GM06990 (cell line): ENCODE measurements at regions not wholly inside any gene's neighbourhood (a gene's known extent, or its start where the extent isn't known, plus 50 kb on each side); places are given as distances from the start of the nearest gene placed in this dataset.

Source experiments
- DNase-seq: peaks from one replicate; pipeline ENCODE4 v3.0.0-alpha.2; 2011; ENCODE audit not compliant: insufficient read length; ENCODE audit errors: extremely low read depth
- H3K27me3 ChIP-seq: replicated peaks from 2 replicates; pipeline ENCODE4 v1.6.0; 2011; ENCODE audit warnings: low read length; ENCODE audit not compliant: control insufficient read depth, insufficient read depth
- H3K36me3 ChIP-seq: 2 replicates; pipeline ENCODE4 v1.5.1; 2011; ENCODE audit warnings: low read length; ENCODE audit not compliant: control insufficient read depth, insufficient read depth
- H3K4me3 ChIP-seq: replicated peaks from 2 replicates; pipeline ENCODE4 v1.5.1; 2011; ENCODE audit warnings: low read depth, mild to moderate bottlenecking, control low read depth, low read length
- CTCF ChIP-seq: IDR thresholded peaks from 2 replicates; pipeline ENCODE4 v1.5.1; 2011; ENCODE audit warnings: low read length, control low read depth, mild to moderate bottlenecking, inconsistent platforms; ENCODE audit not compliant: insufficient read depth, poor library complexity, severe bottlenecking

GRCh38 chr6:168888102-168888501 lies 365.5 kb downstream of the THBS2 start:
- Histone ChIP-seq H3K36me3 (no peaks in the 10 kb centered on the region), H3K27me3 (no peaks in the 10 kb centered on the region), H3K4me3 (no peak overlapping the region)
- TF ChIP-seq CTCF, result no peak
- DNase-seq, result no peak

DNA sequence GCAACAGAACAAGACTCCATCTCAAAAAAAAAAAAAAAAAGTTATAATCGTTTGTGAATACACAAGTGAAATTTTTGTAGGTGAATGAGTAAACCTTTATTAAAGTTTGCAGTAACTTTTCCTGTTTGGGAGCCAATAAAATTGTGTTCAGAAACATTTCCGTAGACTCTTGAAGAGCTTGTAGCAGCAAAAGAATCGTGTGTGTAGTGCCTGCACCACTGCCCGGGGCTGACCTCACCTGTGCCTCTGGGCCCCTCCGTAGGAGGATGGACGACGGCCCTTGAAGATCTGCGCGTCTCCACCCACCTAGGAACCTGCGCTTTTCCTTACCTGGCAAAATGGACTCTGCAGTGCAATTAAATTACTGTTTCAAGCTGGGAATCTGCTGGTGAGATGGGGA lies 366.0 kb downstream of the THBS2 start:
- H3K36me3 ChIP-seq, result no peaks in the 10 kb centered on the region
- no peaks in the 10 kb centered on the region for H3K27me3 ChIP-seq
- H3K4me3 ChIP-seq, result no peak overlapping the region
- TF ChIP-seq CTCF, result no peak
- DNase-seq, result no peak

DNA sequence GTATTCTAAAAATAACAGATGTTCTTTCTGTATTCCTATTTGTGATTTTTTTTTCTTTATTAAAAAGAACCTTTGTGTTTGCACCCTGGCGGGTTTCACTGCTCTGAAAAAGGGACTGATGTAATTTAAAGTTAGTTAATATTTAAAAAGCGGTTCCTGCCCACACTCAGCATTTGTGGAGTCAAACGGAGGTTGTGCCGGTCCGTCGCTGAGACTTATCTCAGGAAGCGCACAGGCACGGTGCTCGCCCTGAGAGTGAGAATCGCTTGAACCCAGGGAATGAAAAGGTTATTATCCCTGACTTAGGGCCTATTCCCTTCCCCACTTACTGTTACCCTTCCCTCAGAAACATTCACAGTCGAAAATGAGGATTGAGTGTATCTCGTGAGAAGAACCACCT lies 366.7 kb downstream of the THBS2 start:
- Histone ChIP-seq H3K4me3 (no peak overlapping the region), H3K27me3 (no peaks in the 10 kb centered on the region), H3K36me3 (no peaks in the 10 kb centered on the region)
- no peak for DNase-seq
- no peak for TF ChIP-seq CTCF

DNA sequence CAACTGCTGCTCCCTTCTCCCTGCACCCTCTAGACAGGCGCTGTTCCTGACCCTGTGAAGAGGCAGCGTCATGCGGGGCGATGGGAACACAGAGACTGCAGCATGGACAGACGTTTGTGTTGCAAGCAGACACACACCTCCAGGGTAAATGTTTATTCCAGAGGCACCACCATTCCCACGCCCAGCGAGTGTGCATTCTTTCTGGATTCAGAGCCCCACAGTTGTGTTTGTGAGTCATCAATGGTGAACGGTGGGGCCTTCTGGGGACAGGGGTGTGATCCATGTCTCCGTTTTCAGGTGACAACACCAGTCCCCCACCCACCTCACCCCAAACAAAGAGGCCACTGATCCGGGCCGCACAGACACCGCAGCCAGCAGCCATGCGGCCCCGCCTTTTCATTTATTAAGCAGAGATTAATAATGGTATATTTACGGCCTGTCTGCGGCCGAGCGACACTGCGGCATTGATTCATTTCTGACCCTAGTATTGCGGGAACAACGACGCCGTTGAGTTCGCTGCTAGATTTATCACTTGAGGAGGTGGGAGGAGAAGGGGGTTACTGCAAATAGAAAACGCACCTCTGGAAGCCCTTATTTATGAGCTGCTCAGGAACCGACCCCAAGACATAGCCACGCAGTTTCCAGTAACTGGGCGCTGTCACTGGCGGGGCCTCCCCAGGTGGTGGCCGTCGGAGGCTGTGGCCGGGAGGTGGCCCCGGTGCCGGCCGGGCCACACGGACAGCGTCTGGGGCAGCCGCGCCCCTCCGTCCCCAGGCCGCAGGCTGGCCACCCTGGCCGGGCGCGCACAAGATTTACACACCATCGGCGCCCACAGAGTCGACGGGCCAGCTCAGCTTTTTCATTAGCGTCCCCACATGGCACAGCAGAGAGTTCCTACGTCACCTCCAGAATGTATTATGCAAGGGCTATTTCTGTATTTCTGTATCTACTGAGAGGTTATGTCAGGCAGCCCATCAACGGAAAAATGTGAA lies 367.6 kb downstream of the THBS2 start:
- Histone ChIP-seq H3K27me3 (no peaks in the 10 kb centered on the region), H3K4me3 (no peak overlapping the region), H3K36me3 (no peaks in the 10 kb centered on the region)
- TF ChIP-seq CTCF, result no peak
- no peak for DNase-seq

DNA sequence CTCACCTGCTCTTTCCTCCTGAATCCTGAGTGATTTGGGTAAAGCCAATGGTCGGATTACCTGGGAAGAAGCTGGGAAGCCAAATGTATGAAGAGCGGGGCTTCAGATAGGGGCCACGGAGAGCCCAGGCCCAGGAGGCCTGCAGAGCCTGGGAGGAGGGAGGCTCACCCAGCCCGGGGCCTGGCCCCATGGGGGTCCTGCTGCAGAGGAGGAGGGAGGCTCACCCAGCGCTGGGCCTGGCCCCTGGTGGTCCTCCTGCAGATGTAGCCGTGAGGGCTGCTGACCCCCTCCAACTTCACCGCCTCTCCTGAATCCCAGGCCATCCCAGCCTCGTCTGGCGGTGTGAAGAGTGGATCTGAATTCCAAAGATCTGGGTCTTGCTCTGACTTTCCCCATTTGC lies 368.4 kb downstream of the THBS2 start:
- no peak for TF ChIP-seq CTCF
- Histone ChIP-seq H3K27me3 (no peaks in the 10 kb centered on the region), H3K36me3 (no peaks in the 10 kb centered on the region), H3K4me3 (no peak overlapping the region)
- no peak for DNase-seq
